Activated naive CD4-positive, alpha-beta T cell treated with anti-CD3 and anti-CD28 coated beads, Interleukin-2, amount 50 U/mL, for 24 hours (primary cell): ENCODE measurements at regions not wholly inside any gene's neighbourhood (a gene's known extent, or its start where the extent isn't known, plus 50 kb on each side); places are given as distances from the start of the nearest gene placed in this dataset.
"Not testable (repeated sequence)": the region's sequence is repeated elsewhere in the genome, so short reads cannot be mapped to it uniquely, and the experiment has no call there.

Experiments
- H3K27ac Mint-ChIP-seq: one replicate; pipeline ENCODE4 v1.8.0; 2021; ENCODE audit warnings: mild to moderate bottlenecking, mixed read lengths
- H3K27me3 Mint-ChIP-seq: one replicate; pipeline ENCODE4 v1.8.0; 2021; ENCODE audit warnings: mixed read lengths
- H3K36me3 Mint-ChIP-seq: one replicate; pipeline ENCODE4 v1.8.0; 2021; ENCODE audit warnings: mixed read lengths
- H3K4me1 Mint-ChIP-seq: one replicate; pipeline ENCODE4 v1.8.0; 2021; ENCODE audit warnings: mixed read lengths
- H3K4me3 Mint-ChIP-seq: one replicate; pipeline ENCODE4 v1.8.0; 2021; ENCODE audit warnings: mild to moderate bottlenecking, mixed read lengths
- H3K9me3 Mint-ChIP-seq: one replicate; pipeline ENCODE4 v1.8.0; 2021; ENCODE audit warnings: mixed read lengths

DNA sequence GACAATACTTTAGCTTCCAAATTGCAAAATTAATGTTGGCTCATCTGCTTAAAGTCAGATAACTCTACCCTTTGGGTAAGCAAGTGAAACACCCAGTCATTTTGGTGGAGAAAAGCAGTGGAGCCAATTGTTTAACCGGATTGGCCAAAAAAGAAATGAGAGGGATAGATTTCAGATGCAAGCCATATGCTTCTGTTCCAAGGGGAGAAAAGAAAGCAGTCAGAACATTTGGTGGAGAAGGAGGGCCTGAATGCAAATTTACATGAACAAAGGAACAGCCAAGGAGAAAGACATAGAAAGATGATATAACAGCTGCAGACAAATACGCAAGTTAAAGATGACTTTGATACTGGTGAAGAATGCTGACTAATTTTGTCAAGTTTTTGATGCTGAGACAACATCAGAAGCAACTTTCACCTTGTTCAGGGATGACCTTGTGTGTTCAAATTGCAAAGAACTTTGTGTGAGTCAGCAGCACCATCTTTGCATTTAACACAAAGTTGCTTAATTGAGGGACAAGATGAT, 173.1 kb downstream of the TGFB2 start:
- Mint-ChIP-seq H3K9me3 (peaks cover under 1% of the 10 kb centered on the region), H3K36me3 (no peaks in the 10 kb centered on the region), H3K4me1 (no peaks in the 10 kb centered on the region), H3K27me3 (peaks cover 1% of the 10 kb centered on the region), H3K27ac (no peak overlapping the region), H3K4me3 (no peak overlapping the region)

DNA sequence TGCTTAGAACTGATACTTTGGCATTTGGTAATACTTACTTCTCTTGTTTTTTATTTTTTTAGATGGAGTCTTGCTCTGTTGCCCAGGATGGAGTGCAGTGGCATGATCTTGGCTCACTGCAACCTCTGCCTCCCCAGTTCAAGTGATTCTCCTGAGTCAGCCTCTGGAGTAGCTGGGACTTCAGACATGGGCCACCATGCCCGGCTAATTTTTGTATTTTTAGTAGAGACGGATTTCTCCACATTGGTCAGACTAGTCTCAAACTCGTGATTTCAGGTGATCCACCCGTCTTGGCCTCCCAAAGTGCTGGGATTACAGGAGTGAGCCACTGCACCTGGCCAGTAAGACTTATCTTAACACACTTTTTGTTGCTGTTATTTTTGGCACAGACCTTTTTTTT, 175.5 kb downstream of the TGFB2 start:
- H3K36me3 Mint-ChIP-seq, H3K4me1 Mint-ChIP-seq, H3K4me3 Mint-ChIP-seq, H3K27ac Mint-ChIP-seq, H3K9me3 Mint-ChIP-seq, H3K27me3 Mint-ChIP-seq: not testable (repeated sequence)

DNA sequence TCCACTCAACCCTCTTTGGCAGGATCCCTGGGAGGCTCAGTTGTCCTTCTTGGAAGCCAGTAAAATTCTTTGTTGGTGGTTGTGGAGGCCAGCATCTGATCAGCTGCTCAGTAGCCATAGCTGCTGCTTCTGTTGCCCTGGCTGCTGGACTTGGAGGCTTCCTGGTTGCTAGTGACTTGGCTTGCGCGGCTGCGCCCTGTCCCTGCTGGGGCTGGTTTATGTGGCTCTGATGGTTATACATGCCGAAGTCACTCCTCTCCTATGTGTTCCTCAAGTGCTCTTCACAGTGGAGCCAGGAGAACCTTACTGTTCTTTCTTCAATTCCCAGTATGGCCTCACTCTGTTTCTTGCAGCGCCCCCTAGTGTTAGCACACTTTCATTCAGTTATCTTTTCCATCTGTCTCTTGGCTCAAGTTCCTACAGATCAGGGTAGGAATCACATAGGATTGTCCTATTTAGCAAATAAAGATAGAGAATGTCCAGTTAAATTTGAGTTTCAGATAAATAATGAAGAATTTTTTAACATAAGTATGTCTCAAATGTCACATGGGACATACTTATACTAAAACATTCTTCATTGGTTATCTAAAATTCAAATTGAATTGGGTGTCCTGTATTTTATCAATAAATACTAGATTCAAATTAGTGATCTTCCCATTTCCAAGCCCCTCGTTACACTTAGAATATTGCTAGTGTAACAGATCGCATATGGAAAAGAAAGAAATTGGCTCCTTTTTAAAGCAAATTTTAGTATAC, 176.5 kb downstream of the TGFB2 start:
- Mint-ChIP-seq H3K27me3 (peaks cover 3% of the 10 kb centered on the region), H3K27ac (no peak overlapping the region), H3K4me1 (no peaks in the 10 kb centered on the region), H3K36me3 (no peaks in the 10 kb centered on the region), H3K9me3 (no peaks in the 10 kb centered on the region), H3K4me3 (no peak overlapping the region)

DNA sequence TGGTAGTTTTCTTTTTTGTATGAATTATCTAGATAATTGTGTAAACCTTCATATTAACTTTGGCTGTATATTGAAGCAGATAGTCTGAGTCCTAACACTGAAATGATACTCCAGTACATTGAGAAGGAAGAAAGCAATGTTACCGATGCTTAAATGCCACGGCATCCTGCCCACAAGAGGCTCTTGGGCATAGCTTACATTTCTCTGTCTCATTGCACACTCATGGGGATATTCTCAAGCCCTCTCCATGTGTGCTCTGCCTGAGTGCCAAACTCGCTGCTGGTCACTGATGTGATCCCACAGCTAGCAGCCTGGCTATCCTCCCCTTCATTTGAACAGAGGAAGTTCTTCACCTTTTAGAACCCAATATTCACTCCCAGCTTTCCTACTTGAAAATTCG, 179.4 kb downstream of the TGFB2 start:
- H3K36me3 Mint-ChIP-seq, result no peaks in the 10 kb centered on the region
- H3K9me3 Mint-ChIP-seq, result no peaks in the 10 kb centered on the region
- no peaks in the 10 kb centered on the region for H3K4me1 Mint-ChIP-seq
- H3K4me3 Mint-ChIP-seq, result no peak overlapping the region
- no peak overlapping the region for H3K27ac Mint-ChIP-seq
- H3K27me3 Mint-ChIP-seq, result peaks cover 3% of the 10 kb centered on the region

DNA sequence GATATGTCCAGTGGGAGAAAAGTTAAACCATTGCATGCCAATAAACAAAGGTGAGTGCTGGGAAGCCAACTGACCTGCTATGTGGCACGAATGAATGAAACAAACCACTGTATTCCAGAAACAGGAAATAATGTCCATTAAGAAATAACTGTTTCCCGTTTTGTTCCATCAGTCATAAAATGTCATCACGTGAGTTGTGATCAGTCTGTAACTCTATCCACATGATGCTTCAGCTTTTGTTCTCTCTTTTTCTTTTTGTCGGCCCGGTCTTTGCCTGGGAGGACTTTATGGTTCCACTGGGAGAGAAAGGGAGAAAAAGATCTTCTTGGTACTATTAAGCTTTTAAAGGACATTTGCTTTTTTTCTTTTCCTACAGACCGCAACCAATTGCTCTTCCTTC, 179.9 kb downstream of the TGFB2 start:
- Mint-ChIP-seq H3K27ac (no peak overlapping the region), H3K4me3 (no peak overlapping the region), H3K27me3 (peaks cover 3% of the 10 kb centered on the region), H3K4me1 (no peaks in the 10 kb centered on the region), H3K9me3 (no peaks in the 10 kb centered on the region), H3K36me3 (no peaks in the 10 kb centered on the region)

DNA sequence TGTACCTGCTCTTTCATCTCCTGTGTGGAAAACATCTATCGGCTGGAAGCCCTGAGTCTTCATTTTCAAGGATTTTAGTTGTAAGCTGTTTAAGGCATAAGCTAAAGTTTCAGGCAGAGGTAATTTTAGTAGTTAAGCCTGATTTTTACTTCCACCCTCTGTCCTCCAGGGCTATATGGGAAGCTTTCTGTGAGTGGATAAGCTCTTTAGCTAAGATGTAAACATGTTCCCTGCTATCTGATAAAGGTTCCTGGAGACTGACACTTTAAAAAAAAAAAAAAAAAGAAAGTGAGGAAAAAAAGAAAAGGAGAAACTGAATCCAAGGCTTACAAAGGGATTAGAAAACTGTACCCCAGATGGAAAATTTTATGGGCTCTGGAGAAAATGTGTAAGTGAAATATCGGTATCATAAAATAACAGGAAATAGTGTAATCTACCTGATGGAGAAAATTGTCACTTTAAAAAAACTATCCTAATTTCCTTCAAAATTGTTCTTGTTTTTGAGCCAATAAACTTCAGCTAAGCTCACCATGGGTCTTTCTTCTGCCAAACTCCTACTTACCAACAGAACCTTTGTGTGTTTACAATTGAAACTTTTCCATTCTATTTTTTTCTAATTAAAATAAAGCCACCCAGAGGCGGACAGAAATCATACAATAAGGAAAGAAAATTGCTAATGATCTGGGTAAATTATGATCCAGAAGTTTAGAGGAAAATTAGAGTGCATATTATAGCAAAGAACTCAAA, 180.5 kb downstream of the TGFB2 start:
- Mint-ChIP-seq H3K27ac (no peak overlapping the region), H3K27me3 (peaks cover 3% of the 10 kb centered on the region), H3K36me3 (no peaks in the 10 kb centered on the region), H3K4me3 (no peak overlapping the region), H3K9me3 (no peaks in the 10 kb centered on the region), H3K4me1 (no peaks in the 10 kb centered on the region)

DNA sequence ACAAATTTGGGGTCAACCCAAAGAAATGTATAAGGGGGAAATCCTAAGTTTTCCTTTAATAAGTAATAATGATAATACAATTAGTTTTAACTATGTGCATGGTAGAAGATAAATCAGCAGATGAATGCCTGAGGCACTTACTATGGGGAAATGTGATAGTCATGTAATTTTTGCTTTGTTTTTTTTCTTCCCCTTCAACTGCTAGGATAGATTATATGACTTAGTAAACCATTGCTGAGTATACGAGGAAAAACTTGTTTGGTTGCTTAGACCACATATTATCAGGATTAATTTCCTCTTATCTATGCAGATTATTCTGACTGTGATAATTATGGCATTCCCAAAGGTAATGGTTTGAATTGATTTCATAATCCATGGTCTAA, 181.1 kb downstream of the TGFB2 start:
- Mint-ChIP-seq H3K4me3 (no peak overlapping the region), H3K27me3 (peaks cover 1% of the 10 kb centered on the region), H3K4me1 (no peaks in the 10 kb centered on the region), H3K27ac (no peak overlapping the region), H3K9me3 (no peaks in the 10 kb centered on the region), H3K36me3 (no peaks in the 10 kb centered on the region)

DNA sequence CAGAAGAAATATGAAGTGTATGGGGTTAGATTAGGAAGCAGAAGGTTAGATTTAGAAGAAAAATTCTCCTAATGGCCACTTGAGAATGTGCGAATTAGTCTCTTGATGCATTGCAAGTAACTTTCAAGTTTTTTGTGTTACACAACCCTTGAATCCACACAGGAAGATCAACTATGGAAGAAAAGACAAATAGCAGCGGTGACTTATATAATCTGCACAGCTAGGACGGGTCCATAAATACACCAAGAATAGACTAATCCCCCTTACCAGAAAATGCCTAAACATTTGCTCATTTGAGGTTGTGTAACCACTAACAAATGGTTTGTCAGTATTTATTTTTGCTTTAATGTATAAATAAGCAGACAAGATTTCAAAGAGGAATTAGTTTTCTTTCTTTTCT, 182.6 kb downstream of the TGFB2 start:
- peaks cover 3% of the 10 kb centered on the region for H3K27me3 Mint-ChIP-seq
- no peaks in the 10 kb centered on the region for H3K4me1 Mint-ChIP-seq
- no peak overlapping the region for H3K4me3 Mint-ChIP-seq
- H3K36me3 Mint-ChIP-seq, result no peaks in the 10 kb centered on the region
- H3K9me3 Mint-ChIP-seq, result no peaks in the 10 kb centered on the region
- H3K27ac Mint-ChIP-seq, result no peak overlapping the region

DNA sequence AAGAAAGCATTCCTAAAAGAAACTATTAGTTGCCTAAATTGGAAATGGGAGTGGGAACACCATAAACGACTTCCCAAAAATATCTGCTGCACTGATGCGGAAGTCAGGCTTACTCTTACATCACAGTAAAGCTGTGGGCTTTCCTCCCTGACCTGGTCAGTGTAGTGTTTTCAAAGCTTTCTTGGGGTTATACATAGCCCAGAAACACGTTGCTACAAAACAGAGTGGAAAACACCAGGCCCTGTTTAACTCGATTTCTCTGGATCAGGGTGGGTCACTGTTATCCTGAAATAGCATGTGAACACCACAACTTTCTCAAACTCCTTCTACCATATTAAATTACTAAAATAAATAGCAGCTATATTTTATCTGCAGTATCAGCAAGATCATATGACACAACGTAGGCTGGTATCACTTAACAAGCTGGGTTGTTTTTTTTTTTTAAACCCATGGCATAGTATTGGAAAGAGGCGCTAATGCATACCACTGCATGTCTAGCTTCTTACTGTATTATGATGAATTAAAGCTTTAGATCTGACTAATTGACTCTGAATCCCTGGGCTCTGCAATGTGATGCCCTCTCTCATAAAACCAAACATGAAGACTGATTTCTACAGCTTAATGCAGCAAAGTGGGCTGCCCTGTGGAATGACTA, 184.6 kb downstream of the TGFB2 start:
- H3K4me1 Mint-ChIP-seq, result no peaks in the 10 kb centered on the region
- H3K27ac Mint-ChIP-seq, result no peak overlapping the region
- H3K4me3 Mint-ChIP-seq, result no peak overlapping the region
- peaks cover 5% of the 10 kb centered on the region for H3K27me3 Mint-ChIP-seq
- H3K9me3 Mint-ChIP-seq, result peaks cover 4% of the 10 kb centered on the region
- no peaks in the 10 kb centered on the region for H3K36me3 Mint-ChIP-seq

DNA sequence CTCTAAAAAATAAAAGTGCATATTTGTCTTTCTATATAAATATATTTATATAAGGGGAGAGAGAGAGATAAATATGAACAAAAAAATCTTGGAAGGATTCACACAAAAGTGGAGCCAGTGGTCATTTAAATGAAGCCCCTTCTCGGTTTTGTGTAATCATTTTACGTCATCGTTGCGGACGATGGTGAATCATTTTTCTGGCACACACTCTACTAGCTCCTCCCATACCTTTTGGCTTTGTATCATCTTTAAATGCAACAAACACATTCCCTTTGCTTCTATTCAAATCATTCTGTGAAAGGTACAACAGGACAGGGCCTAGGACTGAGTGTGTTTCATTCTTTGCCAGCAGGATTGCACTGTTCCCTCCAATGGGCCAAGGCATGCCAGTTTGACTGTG, 186.8 kb downstream of the TGFB2 start:
- no peak overlapping the region for H3K4me3 Mint-ChIP-seq
- H3K27me3 Mint-ChIP-seq, result peaks cover 5% of the 10 kb centered on the region
- H3K36me3 Mint-ChIP-seq, result no peaks in the 10 kb centered on the region

DNA sequence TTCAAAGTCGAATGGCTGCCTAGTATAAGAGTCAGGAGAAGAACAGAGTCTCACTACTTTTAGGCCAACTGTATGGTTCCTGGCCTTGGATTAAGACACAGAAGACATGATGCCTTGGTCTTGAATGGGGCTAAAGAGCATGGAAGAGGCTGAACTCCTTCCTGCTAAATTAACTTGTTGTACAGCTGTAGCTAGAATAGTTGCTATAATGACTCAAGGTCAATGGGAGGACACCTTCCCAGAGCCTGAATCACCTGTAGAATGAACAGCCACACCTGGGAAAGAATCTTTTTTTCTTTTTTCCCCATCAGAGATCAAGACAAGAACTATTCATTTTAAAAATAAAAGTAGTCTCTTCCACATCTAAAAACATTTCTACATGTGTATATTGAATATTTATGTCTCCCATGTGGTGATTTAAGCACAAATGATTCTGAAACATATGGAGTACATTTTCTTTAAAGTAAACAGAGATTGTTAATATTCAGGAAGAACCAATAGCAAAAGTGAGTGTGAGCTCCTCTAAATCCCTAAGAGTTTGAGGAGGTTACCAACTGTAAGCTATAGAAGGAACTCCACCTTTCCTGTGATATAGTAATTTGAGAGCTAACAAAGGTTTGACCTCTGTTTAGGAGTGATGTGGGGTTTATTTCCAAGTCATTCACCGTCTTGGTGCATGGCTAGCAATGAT, 191.3 kb downstream of the TGFB2 start:
- Mint-ChIP-seq H3K4me3 (no peak overlapping the region), H3K27ac (no peak overlapping the region), H3K4me1 (no peaks in the 10 kb centered on the region), H3K9me3 (peaks cover 12% of the 10 kb centered on the region), H3K27me3 (peaks cover 4% of the 10 kb centered on the region), H3K36me3 (no peaks in the 10 kb centered on the region)

More for the DNA sequence above, 186.8 kb downstream of the TGFB2 start:
- Mint-ChIP-seq H3K4me1 (no peaks in the 10 kb centered on the region), H3K27ac (no peak overlapping the region), H3K9me3 (peaks cover 4% of the 10 kb centered on the region)

DNA sequence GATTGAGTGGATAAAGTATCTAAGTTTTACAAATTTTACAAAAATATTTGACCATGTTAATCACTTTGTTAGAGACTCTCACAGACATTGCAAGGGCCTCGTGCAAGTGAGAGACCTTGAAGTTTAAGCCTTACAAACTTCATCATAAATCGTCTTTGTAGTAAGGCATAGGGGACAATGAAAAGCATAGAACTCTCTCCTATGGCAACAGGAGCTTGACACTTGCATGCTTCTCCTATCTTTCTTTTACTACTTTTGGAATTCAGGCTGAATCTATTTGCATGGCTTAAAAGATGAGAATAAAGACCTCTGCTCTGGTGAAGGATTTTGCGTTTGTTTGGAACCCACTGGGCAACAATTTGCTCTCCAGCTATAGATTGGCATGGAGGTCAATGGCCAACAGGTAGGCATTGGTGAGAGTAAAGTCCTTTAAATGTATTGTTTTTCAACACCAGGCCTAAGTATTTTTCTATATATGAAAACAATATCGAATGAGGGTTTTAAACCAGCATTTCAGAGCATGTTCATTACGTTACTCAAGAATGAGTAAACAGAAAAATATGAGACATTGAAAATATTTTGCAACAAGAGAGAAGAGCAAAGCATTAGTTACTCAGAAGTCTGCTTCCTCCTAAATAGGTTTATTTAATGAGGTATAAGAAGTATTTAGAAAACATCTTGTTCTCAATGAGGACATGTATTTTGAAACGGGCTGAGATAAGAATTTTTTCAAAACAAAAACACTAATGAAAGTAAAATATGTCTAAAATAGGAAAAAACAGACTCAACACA, 192.2 kb downstream of the TGFB2 start:
- no peak overlapping the region for H3K4me3 Mint-ChIP-seq
- H3K4me1 Mint-ChIP-seq, result no peaks in the 10 kb centered on the region

DNA sequence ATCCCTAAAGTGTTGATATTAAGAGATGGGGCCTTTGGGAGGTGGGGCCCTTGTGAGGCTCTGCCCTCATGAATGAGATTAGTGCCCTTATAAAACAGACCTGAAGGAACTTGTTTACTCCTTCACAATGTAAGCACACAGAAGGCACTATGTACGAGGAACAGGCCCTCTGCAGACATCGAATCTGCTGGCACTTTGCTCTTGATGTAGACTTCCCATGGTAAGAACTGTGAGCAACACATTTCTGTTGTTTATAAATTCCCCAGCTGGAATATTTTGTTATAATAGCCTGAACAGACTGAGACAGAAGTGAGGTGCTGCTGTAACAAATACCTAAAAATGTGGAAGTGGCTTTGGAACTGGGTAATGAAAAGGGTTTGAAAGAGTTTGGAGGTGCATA, 193.2 kb downstream of the TGFB2 start:
- H3K4me1 Mint-ChIP-seq, result no peaks in the 10 kb centered on the region
- H3K27ac Mint-ChIP-seq, result no peak overlapping the region
- H3K9me3 Mint-ChIP-seq, result peaks cover 9% of the 10 kb centered on the region

More for the DNA sequence above, 192.2 kb downstream of the TGFB2 start:
- H3K27me3 Mint-ChIP-seq, result peaks cover 4% of the 10 kb centered on the region
- H3K36me3 Mint-ChIP-seq, result no peaks in the 10 kb centered on the region
- peaks cover 12% of the 10 kb centered on the region for H3K9me3 Mint-ChIP-seq
- no peak overlapping the region for H3K27ac Mint-ChIP-seq

DNA sequence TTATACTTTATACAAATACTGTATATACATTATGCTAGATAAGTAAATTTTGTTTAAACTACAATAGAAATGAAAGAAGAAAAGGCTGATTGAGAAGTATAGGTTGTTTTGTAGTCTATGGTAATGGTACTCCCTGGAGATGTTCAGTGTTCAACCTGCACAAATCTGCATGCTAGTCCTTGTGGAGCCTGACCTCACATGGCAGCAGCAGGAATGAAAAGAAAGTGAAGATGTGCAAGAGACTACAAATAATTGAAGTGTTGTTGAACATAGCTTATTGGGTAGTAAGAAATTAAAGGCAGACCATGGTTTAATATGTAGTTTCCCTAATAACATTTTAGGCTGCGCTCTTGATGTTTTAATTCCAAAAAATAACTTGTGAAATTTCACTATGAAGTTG, 201.2 kb downstream of the TGFB2 start:
- peaks cover 3% of the 10 kb centered on the region for H3K27me3 Mint-ChIP-seq
- H3K27ac Mint-ChIP-seq, result no peak overlapping the region
- H3K4me1 Mint-ChIP-seq, result no peaks in the 10 kb centered on the region
- H3K9me3 Mint-ChIP-seq, result peaks cover 5% of the 10 kb centered on the region
- no peak overlapping the region for H3K4me3 Mint-ChIP-seq
- no peaks in the 10 kb centered on the region for H3K36me3 Mint-ChIP-seq

More for the DNA sequence above, 193.2 kb downstream of the TGFB2 start:
- Mint-ChIP-seq H3K4me3 (no peak overlapping the region), H3K36me3 (no peaks in the 10 kb centered on the region), H3K27me3 (peaks cover 3% of the 10 kb centered on the region)
